ENCODE measurements at regions not wholly inside any gene's neighbourhood (a gene's known extent, or its start where the extent isn't known, plus 50 kb on each side); places are given as distances from the start of the nearest gene placed in this dataset.

DNA sequence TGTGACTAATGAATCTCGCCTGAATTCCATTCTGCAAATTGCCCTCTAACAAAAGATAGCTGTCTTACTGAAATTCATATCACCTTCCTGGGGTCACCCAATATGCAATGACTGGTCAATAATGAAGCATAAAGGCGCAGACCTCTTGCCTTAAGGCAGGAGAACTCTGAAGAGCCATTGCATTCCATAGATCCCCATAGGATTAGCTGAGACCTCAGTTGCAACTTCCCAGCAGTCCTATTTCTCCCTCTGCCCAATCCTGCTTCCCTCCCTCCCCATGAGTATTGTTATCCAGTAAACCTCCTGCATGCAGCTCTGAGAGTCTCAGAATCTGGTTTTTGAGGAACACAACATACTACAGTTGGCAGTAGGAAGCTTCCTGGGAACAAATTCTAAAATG, 396.5 kb downstream of the DCAF12L2 start:
- Histone ChIP-seq H3K4me3 (replicated peaks in 1 of 3; ENCODE audit: insufficient read depth in 1 of 3, low read depth in 1 of 3, low read length in 3 of 3) (no peak overlapping the region), H3K27ac (ENCODE audit: insufficient read depth, low read depth, low read length) (no peak overlapping the region), H3K27me3 (ENCODE audit: control insufficient read depth in 2 of 2, insufficient read depth in 2 of 2, low read length in 2 of 2) (no peaks in the 10 kb centered on the region), H3K36me3 (ENCODE audit: control insufficient read depth in 2 of 2, extremely low read depth in 1 of 2, insufficient read depth in 2 of 2, low read length in 2 of 2) (no peaks in the 10 kb centered on the region), H3K9me3 (replicated peaks; ENCODE audit: control insufficient read depth, insufficient read depth, low read length) (no peaks in the 10 kb centered on the region), H3K9ac (replicated peaks; ENCODE audit: extremely low read depth, insufficient read depth, low read length) (no peak overlapping the region), H3K79me2 (ENCODE audit: control insufficient read depth, insufficient read depth, low read length) (no peaks in the 10 kb centered on the region), H4K20me1 (replicated peaks; ENCODE audit: control insufficient read depth, extremely low read depth, insufficient read depth, low read length) (no peaks in the 10 kb centered on the region), H3K4me1 (ENCODE audit: control insufficient read depth, extremely low read depth, insufficient read depth, low read length) (no peaks in the 10 kb centered on the region), H2AFZ (ENCODE audit: low read depth, low read length) (no peak overlapping the region), H3K9me1 (replicated peaks; ENCODE audit: control insufficient read depth, extremely low read depth, insufficient read depth, low read length) (no peaks in the 10 kb centered on the region), H3K4me2 (ENCODE audit: insufficient read depth, low read length) (no peak overlapping the region)
- BruUV-seq (replicated peaks) = no TSS peak
- no peak for TF ChIP-seq EZH2 (IDR thresholded peaks at IDR 0.05; ENCODE audit: borderline replicate concordance, low read depth, low read length, severe bottlenecking)
- no peak for TF ChIP-seq POLR2A (IDR thresholded peaks at IDR 0.05; ENCODE audit: low read depth, low read length)
- TF ChIP-seq GATA2 (IDR thresholded peaks at IDR 0.05; ENCODE audit: insufficient read depth, insufficient read length, low read depth, low read length) = no peak
- no peak for TF ChIP-seq JUN (IDR thresholded peaks at IDR 0.05; ENCODE audit: borderline replicate concordance, insufficient read depth, insufficient read length, low read depth)
- no peak for TF ChIP-seq MAX (IDR thresholded peaks at IDR 0.05; ENCODE audit: insufficient read depth, insufficient read length)
- no peak for TF ChIP-seq POLR2AphosphoS5 (IDR thresholded peaks at IDR 0.05; ENCODE audit: insufficient read depth, low read depth, low read length)
- TF ChIP-seq FOS (IDR thresholded peaks at IDR 0.05; ENCODE audit: borderline replicate concordance, insufficient read depth, low read length) = no peak
- TF ChIP-seq CTCF (IDR thresholded peaks at IDR 0.05; ENCODE audit: extremely low read depth in 1 of 2, insufficient read depth in 1 of 2, low read depth in 1 of 2, low read length in 2 of 2) = no peak
- no peak for TF ChIP-seq MYC (IDR thresholded peaks at IDR 0.05; ENCODE audit: low read depth, low read length)
- ChIA-PET POLR2A (no interaction called here), CTCF (no interaction called here)
- DNase-seq (ENCODE audit: low read depth, low spot score) (no peak), FAIRE-seq (no peak)
- dilution Hi-C loops (cut with MboI; ENCODE audit: extremely low pct_ligation_motif_present, low sequenced_read_pairs) (no loop called here), intact Hi-C loops (cut with micrococcal nuclease) (no loop called here)
